ENCODE measurements at regions not wholly inside any gene's neighbourhood (a gene's known extent, or its start where the extent isn't known, plus 50 kb on each side); places are given as distances from the start of the nearest gene placed in this dataset.

GRCh38 chr16:13697013-13697412 is 222.9 kb upstream of the ERCC4 start:
- DNase-seq, result no peak
- intact Hi-C loops (cut with micrococcal nuclease), result no loop called here
- no peak overlapping the region for H3K4me2 ChIP-seq (ENCODE audit: low read length)
- no peak for TF ChIP-seq EZH2 (IDR thresholded peaks at IDR 0.05; ENCODE audit: low read length, unreplicated experiment)
- no peak for TF ChIP-seq CTCF (conservative IDR thresholded peaks at IDR 0.05; ENCODE audit: low read depth, low read length)
- no peak for TF ChIP-seq EZH2phosphoT487 (IDR thresholded peaks at IDR 0.05; ENCODE audit: borderline replicate concordance, low read length)
- POLR2A ChIA-PET (ENCODE audit: unreplicated experiment), result no interaction called here
- no peak overlapping the region for H3K4me3 ChIP-seq (ENCODE audit: low read length)
- no peaks in the 10 kb centered on the region for H3F3A ChIP-seq (ENCODE audit: low read length, unreplicated experiment)
- H3K36me3 ChIP-seq (ENCODE audit: low read depth, low read length), result no peaks in the 10 kb centered on the region
- BruUV-seq (replicated peaks), result no TSS peak
- no peaks in the 10 kb centered on the region for H3K79me2 ChIP-seq (ENCODE audit: low read length)
- no peak overlapping the region for H3K27ac ChIP-seq (ENCODE audit: low read length)
- no peak for ATAC-seq
- no peak overlapping the region for H2AFZ ChIP-seq (ENCODE audit: low read length)
- H3K9me3 ChIP-seq (ENCODE audit: low read length), result 0 out of 2 replicates have a peak, but pooled peaks cover 10% of the 10 kb centered on the region
- no peak overlapping the region for H3K9ac ChIP-seq (ENCODE audit: low read length)
- H4K20me1 ChIP-seq (ENCODE audit: low read length), result no peaks in the 10 kb centered on the region
- H3K9me2 ChIP-seq (replicated peaks; ENCODE audit: low read length), result no peaks in the 10 kb centered on the region
- no peaks in the 10 kb centered on the region for H3K4me1 ChIP-seq (ENCODE audit: insufficient read depth, low read length)
- H3K27me3 ChIP-seq (ENCODE audit: low read length), result no peaks in the 10 kb centered on the region
- CTCF ChIA-PET, result no interaction called here

DNA sequence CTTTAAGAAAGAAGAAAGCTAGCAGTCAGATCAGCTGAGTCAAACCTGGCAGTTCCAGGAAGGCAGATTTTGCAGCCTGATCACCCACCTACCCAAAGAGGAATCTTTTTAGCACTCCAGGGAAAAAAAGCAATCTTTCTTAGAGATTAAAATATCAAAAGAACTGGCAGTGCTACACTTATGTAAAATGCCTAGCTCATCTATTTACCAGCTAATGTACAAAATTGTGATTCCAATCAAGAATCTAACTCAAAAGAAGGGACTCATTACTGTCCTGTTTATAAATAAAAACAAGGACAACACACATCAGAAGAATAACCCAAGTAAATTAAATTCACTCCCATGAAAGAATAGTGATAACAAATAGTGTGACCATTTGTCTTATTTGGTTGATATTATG is 222.4 kb upstream of the ERCC4 start:
- no peak for ATAC-seq
- no peaks in the 10 kb centered on the region for H3F3A ChIP-seq (ENCODE audit: low read length, unreplicated experiment)

GRCh38 chr16:13702614-13703013 is 217.3 kb upstream of the ERCC4 start:
- TF ChIP-seq CTCF (conservative IDR thresholded peaks at IDR 0.05; ENCODE audit: low read depth, low read length) (no peak), EZH2 (IDR thresholded peaks at IDR 0.05; ENCODE audit: low read length, unreplicated experiment) (no peak), EZH2phosphoT487 (IDR thresholded peaks at IDR 0.05; ENCODE audit: borderline replicate concordance, low read length) (no peak)
- no peaks in the 10 kb centered on the region for H3K36me3 ChIP-seq (ENCODE audit: low read depth, low read length)
- no peaks in the 10 kb centered on the region for H3F3A ChIP-seq (ENCODE audit: low read length, unreplicated experiment)
- POLR2A ChIA-PET (ENCODE audit: unreplicated experiment), result no interaction called here
- intact Hi-C loops (cut with micrococcal nuclease), result no loop called here
- no peaks in the 10 kb centered on the region for H3K4me1 ChIP-seq (ENCODE audit: insufficient read depth, low read length)
- H3K9me3 ChIP-seq (ENCODE audit: low read length), result no peaks in the 10 kb centered on the region
- no peak overlapping the region for H3K9ac ChIP-seq (ENCODE audit: low read length)
- CTCF ChIA-PET, result no interaction called here
- H3K4me3 ChIP-seq (ENCODE audit: low read length), result no peak overlapping the region
- H2AFZ ChIP-seq (ENCODE audit: low read length), result no peak overlapping the region
- no peak for DNase-seq
- H3K4me2 ChIP-seq (ENCODE audit: low read length), result no peak overlapping the region
- H3K27ac ChIP-seq (ENCODE audit: low read length), result no peak overlapping the region
- H3K79me2 ChIP-seq (ENCODE audit: low read length), result no peaks in the 10 kb centered on the region
- no peaks in the 10 kb centered on the region for H4K20me1 ChIP-seq (ENCODE audit: low read length)
- BruUV-seq (replicated peaks), result no TSS peak
- H3K27me3 ChIP-seq (ENCODE audit: low read length), result no peaks in the 10 kb centered on the region
- no peak for ATAC-seq
- H3K9me2 ChIP-seq (replicated peaks; ENCODE audit: low read length), result no peaks in the 10 kb centered on the region

More for the DNA sequence above, 222.4 kb upstream of the ERCC4 start:
- BruUV-seq (replicated peaks), result no TSS peak
- POLR2A ChIA-PET (ENCODE audit: unreplicated experiment), result no interaction called here
- no peaks in the 10 kb centered on the region for H3K4me1 ChIP-seq (ENCODE audit: insufficient read depth, low read length)
- no peak for DNase-seq
- no peaks in the 10 kb centered on the region for H3K27me3 ChIP-seq (ENCODE audit: low read length)
- H2AFZ ChIP-seq (ENCODE audit: low read length), result no peak overlapping the region
- intact Hi-C loops (cut with micrococcal nuclease), result no loop called here
- H4K20me1 ChIP-seq (ENCODE audit: low read length), result no peaks in the 10 kb centered on the region
- no peak overlapping the region for H3K4me3 ChIP-seq (ENCODE audit: low read length)
- H3K9me2 ChIP-seq (replicated peaks; ENCODE audit: low read length), result no peaks in the 10 kb centered on the region
- H3K79me2 ChIP-seq (ENCODE audit: low read length), result no peaks in the 10 kb centered on the region
- H3K27ac ChIP-seq (ENCODE audit: low read length), result no peak overlapping the region
- H3K4me2 ChIP-seq (ENCODE audit: low read length), result no peak overlapping the region
- no peak overlapping the region for H3K9ac ChIP-seq (ENCODE audit: low read length)
- H3K9me3 ChIP-seq (ENCODE audit: low read length), result 0 out of 2 replicates have a peak, but pooled peaks cover 10% of the 10 kb centered on the region
- TF ChIP-seq CTCF (conservative IDR thresholded peaks at IDR 0.05; ENCODE audit: low read depth, low read length), result no peak
- CTCF ChIA-PET, result no interaction called here
- H3K36me3 ChIP-seq (ENCODE audit: low read depth, low read length), result no peaks in the 10 kb centered on the region

Data from PC-3 (cell line).